ENCODE measurements at regions not wholly inside any gene's neighbourhood (a gene's known extent, or its start where the extent isn't known, plus 50 kb on each side); places are given as distances from the start of the nearest gene placed in this dataset.

GRCh38 chr5:171664489-171664888, 121.1 kb upstream of the SMIM23 start:
- no peaks in the 10 kb centered on the region for H4K20me1 ChIP-seq (ENCODE audit: insufficient read depth)
- H3K4me1 ChIP-seq (ENCODE audit: low read depth, poor library complexity, severe bottlenecking): peaks cover 11% of the 10 kb centered on the region
- H3K27ac ChIP-seq: no peak overlapping the region
- no peak overlapping the region for H3K9ac ChIP-seq
- H2AFZ ChIP-seq (ENCODE audit: low read depth): no peak overlapping the region
- H3K4me3 ChIP-seq (IDR thresholded peaks at IDR 0.05; ENCODE audit: insufficient read depth, low read depth, low read length): no peak overlapping the region
- H3K36me3 ChIP-seq (ENCODE audit: insufficient read depth): no peaks in the 10 kb centered on the region
- H3K27me3 ChIP-seq (ENCODE audit: insufficient read depth, low read depth): no peaks in the 10 kb centered on the region
- no peaks in the 10 kb centered on the region for H3K79me2 ChIP-seq (ENCODE audit: insufficient read depth, low read depth)
- H3K4me2 ChIP-seq: no peak overlapping the region
- TF ChIP-seq, protein P1, sequence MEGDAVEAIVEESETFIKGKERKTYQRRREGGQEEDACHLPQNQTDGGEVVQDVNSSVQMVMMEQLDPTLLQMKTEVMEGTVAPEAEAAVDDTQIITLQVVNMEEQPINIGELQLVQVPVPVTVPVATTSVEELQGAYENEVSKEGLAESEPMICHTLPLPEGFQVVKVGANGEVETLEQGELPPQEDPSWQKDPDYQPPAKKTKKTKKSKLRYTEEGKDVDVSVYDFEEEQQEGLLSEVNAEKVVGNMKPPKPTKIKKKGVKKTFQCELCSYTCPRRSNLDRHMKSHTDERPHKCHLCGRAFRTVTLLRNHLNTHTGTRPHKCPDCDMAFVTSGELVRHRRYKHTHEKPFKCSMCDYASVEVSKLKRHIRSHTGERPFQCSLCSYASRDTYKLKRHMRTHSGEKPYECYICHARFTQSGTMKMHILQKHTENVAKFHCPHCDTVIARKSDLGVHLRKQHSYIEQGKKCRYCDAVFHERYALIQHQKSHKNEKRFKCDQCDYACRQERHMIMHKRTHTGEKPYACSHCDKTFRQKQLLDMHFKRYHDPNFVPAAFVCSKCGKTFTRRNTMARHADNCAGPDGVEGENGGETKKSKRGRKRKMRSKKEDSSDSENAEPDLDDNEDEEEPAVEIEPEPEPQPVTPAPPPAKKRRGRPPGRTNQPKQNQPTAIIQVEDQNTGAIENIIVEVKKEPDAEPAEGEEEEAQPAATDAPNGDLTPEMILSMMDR (conservative IDR thresholded peaks at IDR 0.05; ENCODE audit: low read depth, low read length): no peak

DNA sequence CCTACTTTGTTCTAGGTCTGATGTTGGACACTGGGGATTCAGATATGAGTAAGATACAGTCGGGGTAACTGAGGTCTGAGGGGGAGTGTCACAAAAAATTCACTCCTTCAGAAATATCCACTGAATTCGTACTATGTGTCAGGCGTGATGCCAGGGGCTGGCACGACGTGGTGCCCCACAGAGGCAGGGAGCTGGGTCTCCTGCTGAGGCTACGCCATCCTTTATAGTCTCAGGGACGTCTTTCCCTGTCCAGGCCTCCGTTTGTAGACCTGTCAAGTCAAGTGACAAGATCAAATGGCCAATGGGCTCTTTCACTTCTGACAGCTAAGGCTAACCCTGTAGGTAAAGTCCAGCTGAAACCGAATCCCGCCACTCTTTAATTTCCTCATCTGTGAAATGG, 118.8 kb upstream of the SMIM23 start:
- no peaks in the 10 kb centered on the region for H3K36me3 ChIP-seq (ENCODE audit: insufficient read depth)
- no peaks in the 10 kb centered on the region for H4K20me1 ChIP-seq (ENCODE audit: insufficient read depth)
- TF ChIP-seq, protein P1 (conservative IDR thresholded peaks at IDR 0.05; ENCODE audit: low read depth, low read length): no peak
- H2AFZ ChIP-seq (ENCODE audit: low read depth): no peak overlapping the region
- H3K4me1 ChIP-seq (ENCODE audit: low read depth, poor library complexity, severe bottlenecking): no peaks in the 10 kb centered on the region
- H3K27me3 ChIP-seq (ENCODE audit: insufficient read depth, low read depth): no peaks in the 10 kb centered on the region
- H3K27ac ChIP-seq: no peak overlapping the region
- H3K4me2 ChIP-seq: no peak overlapping the region
- no peak overlapping the region for H3K4me3 ChIP-seq (IDR thresholded peaks at IDR 0.05; ENCODE audit: insufficient read depth, low read depth, low read length)
- H3K79me2 ChIP-seq (ENCODE audit: insufficient read depth, low read depth): no peaks in the 10 kb centered on the region
- no peak overlapping the region for H3K9ac ChIP-seq

GRCh38 chr5:171667341-171668096, 118.1 kb upstream of the SMIM23 start:
- no peaks in the 10 kb centered on the region for H3K79me2 ChIP-seq (ENCODE audit: insufficient read depth, low read depth)
- no peak overlapping the region for H2AFZ ChIP-seq (ENCODE audit: low read depth)
- no peak overlapping the region for H3K4me2 ChIP-seq
- H3K4me1 ChIP-seq (ENCODE audit: low read depth, poor library complexity, severe bottlenecking): no peaks in the 10 kb centered on the region
- H4K20me1 ChIP-seq (ENCODE audit: insufficient read depth): no peaks in the 10 kb centered on the region
- no peak overlapping the region for H3K9ac ChIP-seq
- no peaks in the 10 kb centered on the region for H3K36me3 ChIP-seq (ENCODE audit: insufficient read depth)
- no peak overlapping the region for H3K4me3 ChIP-seq (IDR thresholded peaks at IDR 0.05; ENCODE audit: insufficient read depth, low read depth, low read length)
- H3K27me3 ChIP-seq (ENCODE audit: insufficient read depth, low read depth): no peaks in the 10 kb centered on the region
- TF ChIP-seq, protein P1 (conservative IDR thresholded peaks at IDR 0.05; ENCODE audit: low read depth, low read length): no peak
- H3K27ac ChIP-seq: no peak overlapping the region

GRCh38 chr5:171668097-171668412, 117.6 kb upstream of the SMIM23 start:
- Histone ChIP-seq H3K4me2 (no peak overlapping the region), H3K27ac (no peak overlapping the region), H3K36me3 (ENCODE audit: insufficient read depth) (no peaks in the 10 kb centered on the region), H3K9ac (no peak overlapping the region), H3K79me2 (ENCODE audit: insufficient read depth, low read depth) (no peaks in the 10 kb centered on the region), H4K20me1 (ENCODE audit: insufficient read depth) (no peaks in the 10 kb centered on the region), H3K4me3 (IDR thresholded peaks at IDR 0.05; ENCODE audit: insufficient read depth, low read depth, low read length) (no peak overlapping the region), H2AFZ (ENCODE audit: low read depth) (no peak overlapping the region), H3K27me3 (ENCODE audit: insufficient read depth, low read depth) (no peaks in the 10 kb centered on the region), H3K4me1 (ENCODE audit: low read depth, poor library complexity, severe bottlenecking) (no peaks in the 10 kb centered on the region)
- TF ChIP-seq, protein P1 (conservative IDR thresholded peaks at IDR 0.05; ENCODE audit: low read depth, low read length): no peak

All from KMS-11 (cell line).